Smooth muscle cell (in vitro differentiated cells): ENCODE measurements at regions not wholly inside any gene's neighbourhood (a gene's known extent, or its start where the extent isn't known, plus 50 kb on each side); places are given as distances from the start of the nearest gene placed in this dataset.

Experiments used
- DNase-seq: peaks from one replicate; lab custom pipeline; 2025; ENCODE audit not compliant: unreplicated experiment; lab: John Stamatoyannopoulos, UW
- H2AFZ ChIP-seq: fragments of 200-600 bp; sonication (generic); 2 replicates; pipeline ENCODE4 v1.6.0; 2016; ENCODE audit warnings: antibody characterized with exemption, low read depth, mild to moderate bottlenecking
- H3F3A ChIP-seq: fragments of 200-600 bp; sonication (generic); 2 replicates; pipeline ENCODE4 v1.6.0; 2017; ENCODE audit warnings: antibody characterized with exemption, low read depth
- H3K27ac ChIP-seq: fragments of 200-600 bp; sonication (generic); 2 replicates; pipeline ENCODE4 v1.5.1; 2016; ENCODE audit warnings: low read depth, mild to moderate bottlenecking
- H3K27me3 ChIP-seq: fragments of 200-600 bp; sonication (generic); 2 replicates; pipeline ENCODE4 v1.6.1; 2016; ENCODE audit warnings: low read depth, mild to moderate bottlenecking
- H3K36me3 ChIP-seq: fragments of 200-600 bp; sonication (generic); 2 replicates; pipeline ENCODE4 v1.5.1; 2016; ENCODE audit warnings: low read depth
- H3K4me1 ChIP-seq: fragments of 200-600 bp; sonication (generic); 2 replicates; pipeline ENCODE4 v1.5.1; 2016; ENCODE audit warnings: low read depth
- H3K4me2 ChIP-seq: fragments of 200-600 bp; sonication (generic); 2 replicates; pipeline ENCODE4 v1.6.0; 2016; ENCODE audit warnings: mild to moderate bottlenecking
- H3K4me3 ChIP-seq: fragments of 200-600 bp; sonication (generic); 2 replicates; pipeline ENCODE4 v1.5.1; 2016; ENCODE audit warnings: mild to moderate bottlenecking
- H3K79me2 ChIP-seq: fragments of 200-600 bp; sonication (generic); 2 replicates; pipeline ENCODE4 v1.6.0; 2016; ENCODE audit warnings: low read depth, mild to moderate bottlenecking
- H3K9ac ChIP-seq: fragments of 200-600 bp; sonication (generic); 2 replicates; pipeline ENCODE4 v1.6.0; 2016; ENCODE audit warnings: low read depth
- H3K9me3 ChIP-seq: fragments of 200-600 bp; sonication (generic); replicated peaks from 2 replicates; pipeline ENCODE4 v1.5.1; 2016; ENCODE audit warnings: low read depth
- H4K20me1 ChIP-seq: fragments of 200-600 bp; sonication (generic); 2 replicates; pipeline ENCODE4 v1.6.0; 2016; ENCODE audit warnings: low read depth
- WGBS: methylation state at CpG from one replicate; pipeline ENCODE4 v1.1.7; 2016; ENCODE audit warnings: low lambda C conversion rate; 5-methylcytosine and 5-hydroxymethylcytosine counted together
- TF ChIP-seq, protein P1 (sequence below): fragments of 200-600 bp; sonication (generic); IDR thresholded peaks from 2 replicates; pipeline ENCODE4 v1.5.1; 2017; ENCODE audit warnings: borderline replicate concordance, mild to moderate bottlenecking, antibody characterized with exemption; ENCODE audit not compliant: insufficient read depth, poor library complexity, severe bottlenecking

DNA sequence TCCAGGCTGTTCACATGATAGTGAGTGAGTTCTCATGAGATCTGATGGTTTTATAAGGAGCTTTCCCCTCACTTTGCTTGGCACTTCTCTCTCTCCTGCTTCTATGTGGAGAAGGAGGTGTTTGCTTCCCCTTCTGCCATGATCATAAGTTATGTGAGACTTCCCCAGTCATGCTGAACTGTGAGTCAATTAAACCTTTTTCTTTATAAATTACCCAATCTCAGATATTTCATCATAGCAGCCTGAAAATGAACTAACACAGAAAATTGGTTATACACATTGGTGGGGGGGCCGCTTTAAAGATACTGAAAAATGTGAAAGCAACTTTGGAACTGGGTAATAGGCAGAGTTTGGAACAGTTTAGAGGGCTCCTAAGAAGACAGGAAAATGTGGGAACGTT is 741.1 kb upstream of the LUZP2 start:
- no peak for DNase-seq
- H3K4me1 ChIP-seq = no peaks in the 10 kb centered on the region
- TF ChIP-seq, protein P1, sequence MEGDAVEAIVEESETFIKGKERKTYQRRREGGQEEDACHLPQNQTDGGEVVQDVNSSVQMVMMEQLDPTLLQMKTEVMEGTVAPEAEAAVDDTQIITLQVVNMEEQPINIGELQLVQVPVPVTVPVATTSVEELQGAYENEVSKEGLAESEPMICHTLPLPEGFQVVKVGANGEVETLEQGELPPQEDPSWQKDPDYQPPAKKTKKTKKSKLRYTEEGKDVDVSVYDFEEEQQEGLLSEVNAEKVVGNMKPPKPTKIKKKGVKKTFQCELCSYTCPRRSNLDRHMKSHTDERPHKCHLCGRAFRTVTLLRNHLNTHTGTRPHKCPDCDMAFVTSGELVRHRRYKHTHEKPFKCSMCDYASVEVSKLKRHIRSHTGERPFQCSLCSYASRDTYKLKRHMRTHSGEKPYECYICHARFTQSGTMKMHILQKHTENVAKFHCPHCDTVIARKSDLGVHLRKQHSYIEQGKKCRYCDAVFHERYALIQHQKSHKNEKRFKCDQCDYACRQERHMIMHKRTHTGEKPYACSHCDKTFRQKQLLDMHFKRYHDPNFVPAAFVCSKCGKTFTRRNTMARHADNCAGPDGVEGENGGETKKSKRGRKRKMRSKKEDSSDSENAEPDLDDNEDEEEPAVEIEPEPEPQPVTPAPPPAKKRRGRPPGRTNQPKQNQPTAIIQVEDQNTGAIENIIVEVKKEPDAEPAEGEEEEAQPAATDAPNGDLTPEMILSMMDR = no peak
- no peaks in the 10 kb centered on the region for H3K79me2 ChIP-seq
- no peaks in the 10 kb centered on the region for H3K27me3 ChIP-seq
- H4K20me1 ChIP-seq = no peaks in the 10 kb centered on the region
- no peak overlapping the region for H3K27ac ChIP-seq
- no peaks in the 10 kb centered on the region for H3F3A ChIP-seq
- no peak overlapping the region for H2AFZ ChIP-seq
- no peak overlapping the region for H3K4me2 ChIP-seq
- 89% methylated on average over 2 of the region's 2 CpGs for WGBS
- H3K36me3 ChIP-seq = no peaks in the 10 kb centered on the region
- H3K9ac ChIP-seq = no peak overlapping the region
- H3K9me3 ChIP-seq = no peaks in the 10 kb centered on the region
- no peak overlapping the region for H3K4me3 ChIP-seq

DNA sequence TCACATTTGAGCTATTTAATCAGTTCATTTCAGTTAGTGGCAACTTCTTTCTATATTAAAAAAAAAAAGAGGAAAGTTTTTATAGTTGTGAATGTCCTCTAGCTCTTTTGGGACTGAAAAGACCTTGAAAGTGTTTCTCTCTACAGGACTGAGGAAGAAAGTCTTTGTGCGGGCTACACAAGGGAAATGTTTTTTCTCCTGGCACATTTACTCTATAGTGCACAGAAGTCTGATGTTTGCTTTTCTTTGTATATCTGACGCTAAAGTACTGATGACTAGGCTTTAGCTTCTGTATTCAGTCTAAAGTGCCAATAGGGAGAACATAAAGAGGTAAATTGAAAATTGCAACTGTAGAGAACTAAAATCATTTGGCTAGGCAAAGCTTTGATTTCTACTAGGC is 737.4 kb upstream of the LUZP2 start:
- no peaks in the 10 kb centered on the region for H3F3A ChIP-seq
- no peaks in the 10 kb centered on the region for H3K79me2 ChIP-seq
- no peak overlapping the region for H2AFZ ChIP-seq
- WGBS = 91% methylated on average over 2 of the region's 2 CpGs
- H3K36me3 ChIP-seq = no peaks in the 10 kb centered on the region
- TF ChIP-seq, protein P1 = no peak
- no peak overlapping the region for H3K4me3 ChIP-seq
- no peaks in the 10 kb centered on the region for H4K20me1 ChIP-seq
- no peaks in the 10 kb centered on the region for H3K4me1 ChIP-seq
- H3K9ac ChIP-seq = no peak overlapping the region
- H3K27ac ChIP-seq = no peak overlapping the region
- H3K9me3 ChIP-seq = no peaks in the 10 kb centered on the region
- no peak for DNase-seq
- no peaks in the 10 kb centered on the region for H3K27me3 ChIP-seq
- H3K4me2 ChIP-seq = no peak overlapping the region

DNA sequence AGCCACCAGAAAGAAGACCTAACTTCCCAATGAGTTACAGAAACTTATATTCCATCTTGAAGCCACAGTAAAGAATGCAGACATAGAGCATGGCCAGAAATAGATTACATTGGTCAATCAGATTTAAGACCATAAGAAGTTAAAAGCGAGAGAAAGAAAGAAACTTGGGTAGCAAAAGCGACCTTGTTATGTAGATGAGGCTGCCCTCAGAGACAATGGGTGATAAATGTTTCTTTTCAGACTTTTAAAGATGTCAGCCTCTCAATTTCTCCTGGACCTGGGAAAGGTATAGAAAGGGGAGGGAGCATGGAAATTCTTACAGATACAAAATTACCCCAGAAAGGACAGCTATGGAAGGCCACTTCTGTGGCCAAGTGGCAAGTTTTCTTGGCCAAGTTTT is 732.6 kb upstream of the LUZP2 start:
- no peaks in the 10 kb centered on the region for H3K79me2 ChIP-seq
- H3K36me3 ChIP-seq = peaks cover 11% of the 10 kb centered on the region
- H3F3A ChIP-seq = no peaks in the 10 kb centered on the region
- H3K4me2 ChIP-seq = no peak overlapping the region
- no peak overlapping the region for H2AFZ ChIP-seq
- 76% methylated on average over 2 of the region's 2 CpGs for WGBS
- H3K27ac ChIP-seq = no peak overlapping the region
- no peaks in the 10 kb centered on the region for H3K27me3 ChIP-seq
- TF ChIP-seq, protein P1 = no peak
- no peak overlapping the region for H3K4me3 ChIP-seq
- no peak for DNase-seq
- no peaks in the 10 kb centered on the region for H4K20me1 ChIP-seq
- H3K4me1 ChIP-seq = no peaks in the 10 kb centered on the region
- peaks cover 13% of the 10 kb centered on the region for H3K9me3 ChIP-seq
- H3K9ac ChIP-seq = no peak overlapping the region

DNA sequence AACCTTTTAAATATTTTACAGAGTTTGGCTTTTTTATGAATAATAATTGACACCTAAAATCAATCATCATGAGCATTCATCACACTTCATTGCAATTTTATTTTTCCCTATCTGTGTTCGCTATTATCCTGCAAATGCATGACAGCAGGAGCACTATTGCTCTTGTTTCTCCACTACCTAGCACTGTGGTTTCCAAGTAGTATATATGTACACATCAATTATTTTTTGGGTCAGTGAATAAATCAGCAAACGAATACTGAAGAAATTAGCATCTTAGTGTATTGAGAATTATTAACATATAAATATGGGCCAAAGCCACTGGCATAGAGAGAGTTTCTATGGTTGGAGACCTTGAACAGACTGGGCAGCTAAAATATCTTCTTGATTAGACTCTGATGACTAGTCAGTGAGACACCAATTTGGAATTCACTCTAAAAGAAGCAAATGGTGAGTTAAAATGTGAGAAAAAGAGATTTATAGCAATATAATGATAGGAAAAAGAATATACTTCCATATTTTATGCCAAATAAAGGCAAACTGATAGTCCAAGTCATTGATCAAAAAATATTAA is 731.1 kb upstream of the LUZP2 start:
- WGBS = 85% methylated on average over 2 of the region's 2 CpGs
- no peak overlapping the region for H2AFZ ChIP-seq
- no peak for DNase-seq

More for the DNA sequence above, 731.1 kb upstream of the LUZP2 start:
- Histone ChIP-seq H3K4me1 (no peaks in the 10 kb centered on the region), H4K20me1 (no peaks in the 10 kb centered on the region), H3K27ac (peak overlapping the region; percentile 46), H3K27me3 (no peaks in the 10 kb centered on the region), H3K4me2 (no peak overlapping the region), H3F3A (no peaks in the 10 kb centered on the region), H3K79me2 (no peaks in the 10 kb centered on the region), H3K9ac (no peak overlapping the region), H3K9me3 (peaks cover 13% of the 10 kb centered on the region), H3K36me3 (peaks cover 11% of the 10 kb centered on the region), H3K4me3 (no peak overlapping the region)
- TF ChIP-seq, protein P1 = no peak
